BJ (cell line): ENCODE measurements at regions not wholly inside any gene's neighbourhood (a gene's known extent, or its start where the extent isn't known, plus 50 kb on each side); places are given as distances from the start of the nearest gene placed in this dataset.

Experiments used
- CTCF ChIA-PET: fragments of 350-600 bp; formaldehyde crosslinking; extraction: SDS; loops from one replicate; lab custom pipeline; 2021; ENCODE audit warnings: antibody characterized with exemption, inconsistent platforms; lab: Yijun Ruan, JAX
- POLR2A ChIA-PET: fragments of 300-600 bp; sonication (Branson Sonifier 250); formaldehyde crosslinking; extraction: SDS; loops from one replicate; lab custom pipeline; 2021; ENCODE audit warnings: antibody characterized with exemption; lab: Charles Lee
- DNase-seq: peaks from one replicate; pipeline ENCODE4 v3.0.0-alpha.2; 2011; ENCODE audit warnings: low read depth
- H3K27me3 ChIP-seq: 2 replicates; pipeline ENCODE4 v1.6.0; 2011; ENCODE audit warnings: low read length; ENCODE audit not compliant: control insufficient read depth, insufficient read depth
- H3K36me3 ChIP-seq: 2 replicates; pipeline ENCODE4 v1.5.1; 2011; ENCODE audit warnings: low read length; ENCODE audit not compliant: control insufficient read depth, insufficient read depth
- H3K4me3 ChIP-seq: 2 replicates; pipeline ENCODE4 v1.5.1; 2011; ENCODE audit warnings: low read depth, mild to moderate bottlenecking, control low read depth, low read length
- TF ChIP-seq, protein P1 (sequence below): IDR thresholded peaks from 2 replicates; pipeline ENCODE4 v1.5.1; 2011; ENCODE audit warnings: low read depth, mild to moderate bottlenecking, control low read depth, inconsistent platforms, low read length, moderate library complexity; ENCODE audit not compliant: insufficient read depth

DNA sequence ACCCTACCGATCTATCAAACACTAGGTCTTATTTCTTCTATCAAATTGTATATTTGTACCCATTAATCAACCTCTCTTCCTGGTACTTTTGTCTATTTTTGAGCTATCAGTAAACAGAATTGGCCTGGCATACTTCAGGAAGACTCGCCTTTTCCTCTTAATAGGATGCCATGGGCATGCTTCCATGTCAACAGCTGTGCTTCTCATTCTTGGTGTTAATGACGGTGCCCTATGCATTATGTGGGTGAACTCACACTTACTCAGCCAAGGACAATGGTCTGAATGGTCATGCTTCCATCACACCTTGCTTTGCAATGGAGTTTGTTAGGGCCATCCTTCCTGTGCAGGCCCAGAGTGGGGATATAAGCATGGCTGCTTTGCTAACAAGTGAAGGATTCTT is 521.8 kb downstream of the MIAT start:
- TF ChIP-seq, protein P1, sequence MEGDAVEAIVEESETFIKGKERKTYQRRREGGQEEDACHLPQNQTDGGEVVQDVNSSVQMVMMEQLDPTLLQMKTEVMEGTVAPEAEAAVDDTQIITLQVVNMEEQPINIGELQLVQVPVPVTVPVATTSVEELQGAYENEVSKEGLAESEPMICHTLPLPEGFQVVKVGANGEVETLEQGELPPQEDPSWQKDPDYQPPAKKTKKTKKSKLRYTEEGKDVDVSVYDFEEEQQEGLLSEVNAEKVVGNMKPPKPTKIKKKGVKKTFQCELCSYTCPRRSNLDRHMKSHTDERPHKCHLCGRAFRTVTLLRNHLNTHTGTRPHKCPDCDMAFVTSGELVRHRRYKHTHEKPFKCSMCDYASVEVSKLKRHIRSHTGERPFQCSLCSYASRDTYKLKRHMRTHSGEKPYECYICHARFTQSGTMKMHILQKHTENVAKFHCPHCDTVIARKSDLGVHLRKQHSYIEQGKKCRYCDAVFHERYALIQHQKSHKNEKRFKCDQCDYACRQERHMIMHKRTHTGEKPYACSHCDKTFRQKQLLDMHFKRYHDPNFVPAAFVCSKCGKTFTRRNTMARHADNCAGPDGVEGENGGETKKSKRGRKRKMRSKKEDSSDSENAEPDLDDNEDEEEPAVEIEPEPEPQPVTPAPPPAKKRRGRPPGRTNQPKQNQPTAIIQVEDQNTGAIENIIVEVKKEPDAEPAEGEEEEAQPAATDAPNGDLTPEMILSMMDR, result no peak
- Histone ChIP-seq H3K27me3 (peaks cover 12% of the 10 kb centered on the region), H3K4me3 (no peak overlapping the region), H3K36me3 (no peaks in the 10 kb centered on the region)
- ChIA-PET CTCF (no interaction called here), POLR2A (no interaction called here)
- DNase-seq, result no peak

DNA sequence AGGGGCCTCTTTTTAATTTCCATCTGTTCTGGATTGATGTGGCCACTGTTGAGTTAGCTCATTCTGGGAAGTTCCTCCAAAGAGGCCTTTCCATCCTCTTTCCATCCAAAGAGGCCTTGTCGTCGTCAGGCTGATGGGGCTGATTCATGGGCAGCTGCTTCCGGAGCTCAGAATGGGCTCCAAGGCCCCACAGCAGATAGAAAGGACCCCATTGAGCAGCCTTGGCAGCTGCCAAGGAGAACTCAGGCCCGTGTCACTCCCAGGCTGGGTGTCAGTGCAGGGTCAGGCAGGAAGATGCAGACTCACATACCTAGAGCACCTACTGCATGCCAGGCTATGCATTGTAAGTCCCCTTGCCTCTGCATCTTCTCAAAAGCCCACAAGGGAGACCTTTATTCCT is 524.1 kb downstream of the MIAT start:
- TF ChIP-seq, protein P1, result no peak
- H3K4me3 ChIP-seq, result no peak overlapping the region
- H3K27me3 ChIP-seq, result peaks cover 11% of the 10 kb centered on the region
- CTCF ChIA-PET, result interaction anchor here (0.9 to 1.7 kb wide), 2 partner anchors 11 kb away, joined by 3 to 5 read pairs; no protein-coding TSS in a partner anchor
- POLR2A ChIA-PET, result no interaction called here
- H3K36me3 ChIP-seq, result no peaks in the 10 kb centered on the region
- no peak for DNase-seq

DNA sequence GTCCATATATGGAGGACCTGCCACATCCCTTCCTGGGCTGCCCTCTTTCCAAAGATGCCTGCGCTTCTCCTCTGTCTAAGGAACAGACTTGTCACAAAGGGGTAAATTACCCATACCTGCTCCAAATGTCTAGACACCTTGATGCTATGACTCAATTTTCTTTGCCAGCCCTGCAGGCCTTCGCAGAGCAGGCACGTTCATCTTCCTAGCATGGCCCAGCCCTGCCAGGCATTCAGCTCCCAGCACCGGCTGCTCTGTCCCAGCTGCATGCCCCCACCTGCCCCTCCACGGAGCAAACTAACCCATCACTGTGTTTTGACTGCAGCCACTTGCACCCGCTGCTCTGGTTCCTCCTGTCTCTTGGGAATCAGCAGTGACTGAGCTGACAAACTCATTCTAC is 526.1 kb downstream of the MIAT start:
- POLR2A ChIA-PET, result no interaction called here
- Histone ChIP-seq H3K27me3 (peaks cover 13% of the 10 kb centered on the region), H3K36me3 (no peaks in the 10 kb centered on the region), H3K4me3 (no peak overlapping the region)
- TF ChIP-seq, protein P1, result no peak
- no peak for DNase-seq
- CTCF ChIA-PET, result no interaction called here

DNA sequence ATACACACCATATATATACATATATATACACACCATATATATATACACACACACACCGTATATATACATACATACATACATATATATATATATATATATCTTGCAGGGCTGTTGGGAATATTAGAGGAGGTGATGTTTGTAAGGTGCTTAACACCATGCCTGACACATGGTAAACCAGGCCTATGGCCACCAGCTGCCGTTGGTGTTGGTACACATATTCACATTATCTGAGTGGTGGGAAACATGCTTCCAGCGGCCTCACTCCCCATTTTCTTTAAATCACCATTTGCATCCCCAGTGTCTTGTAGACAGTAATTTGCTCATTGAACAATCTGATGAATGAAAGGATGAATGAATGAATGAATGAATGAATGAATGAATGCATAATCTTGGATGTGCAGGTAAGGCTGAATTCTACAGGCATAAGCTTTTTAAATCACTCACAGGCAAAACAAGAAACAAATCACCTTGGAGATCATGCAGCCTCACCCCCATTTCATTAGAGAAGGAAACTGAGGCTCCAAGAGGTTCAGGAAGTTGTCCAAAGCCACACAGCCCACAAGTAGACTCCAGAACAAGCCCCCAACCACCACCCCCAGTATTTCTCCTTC is 527.8 kb downstream of the MIAT start:
- DNase-seq, result no peak
- Histone ChIP-seq H3K4me3 (no peak overlapping the region), H3K36me3 (no peaks in the 10 kb centered on the region), H3K27me3 (peaks cover 11% of the 10 kb centered on the region)
- POLR2A ChIA-PET, result no interaction called here
- TF ChIP-seq, protein P1, result no peak
- CTCF ChIA-PET, result no interaction called here

DNA sequence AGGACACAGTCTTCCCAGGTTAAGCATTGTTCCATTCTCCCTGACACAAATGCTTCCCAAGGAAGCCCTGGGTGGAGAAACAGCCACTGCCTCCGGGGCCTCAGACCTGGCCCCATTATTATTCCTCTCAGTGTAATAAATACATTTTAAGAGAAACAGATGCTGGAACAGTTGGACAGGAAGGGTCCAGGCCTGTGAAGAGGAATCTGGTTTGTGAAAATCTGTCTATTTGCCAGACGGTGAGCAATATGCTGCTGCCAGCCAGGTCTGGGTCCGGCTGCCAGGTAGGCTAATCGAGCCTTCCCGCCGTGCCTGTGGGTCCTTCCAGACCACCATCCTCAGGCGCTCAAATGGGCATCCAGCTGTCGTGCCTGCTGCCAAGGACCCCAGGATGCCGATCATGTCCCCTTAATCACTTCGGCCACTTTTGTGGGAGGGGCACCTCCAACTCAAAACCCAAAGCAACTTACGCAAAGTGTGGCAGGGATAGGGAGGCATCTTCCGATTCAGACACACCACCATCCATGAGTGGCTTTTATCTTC is 528.4 kb downstream of the MIAT start:
- DNase-seq, result no peak
- TF ChIP-seq, protein P1, result no peak
- Histone ChIP-seq H3K36me3 (no peaks in the 10 kb centered on the region), H3K4me3 (no peak overlapping the region), H3K27me3 (peaks cover 11% of the 10 kb centered on the region)
- CTCF ChIA-PET, result no interaction called here
- POLR2A ChIA-PET, result no interaction called here
